OCI-LY7 (cell line): ENCODE measurements at regions not wholly inside any gene's neighbourhood (a gene's known extent, or its start where the extent isn't known, plus 50 kb on each side); places are given as distances from the start of the nearest gene placed in this dataset. TPM values are rescaled to one million over a fixed set of nuclear protein-coding genes. Genes with fewer than 3 reads are reported as not detected.

ENCODE experiments used
- BruUV-seq: library from RNA; stranded (reverse); fragments of 400-500 nt; replicated peaks from 2 replicates; lab custom pipeline; 2021; lab: Mats Ljungman, UMichigan
- CTCF ChIA-PET: fragments of 300-600 bp; sonication (Branson Sonifier 250); formaldehyde crosslinking; loops from one replicate; lab custom pipeline; 2022; ENCODE audit warnings: antibody characterized with exemption; ENCODE audit not compliant: unreplicated experiment; lab: Charles Lee
- POLR2A ChIA-PET: fragments of 300-600 bp; sonication (Branson Sonifier 250); formaldehyde crosslinking; loops from one replicate; lab custom pipeline; 2022; ENCODE audit warnings: antibody characterized with exemption; lab: Charles Lee
- DNase-seq: peaks from one replicate; pipeline ENCODE4 v3.0.0-alpha.2; 2015; ENCODE audit warnings: low spot score
- H2AFZ ChIP-seq: fragments of 200-600 bp; sonication (generic), shearing (Covaris generic); 2 replicates; pipeline ENCODE4 v1.6.1; 2014; ENCODE audit warnings: mild to moderate bottlenecking, antibody characterized with exemption, low read length, moderate library complexity
- H3K27ac ChIP-seq: fragments of 200-600 bp; sonication (generic); 2 replicates; pipeline ENCODE4 v1.5.1; 2014; ENCODE audit warnings: mixed run types, low read depth, mild to moderate bottlenecking, moderate library complexity, low read length, inconsistent platforms; ENCODE audit not compliant: poor library complexity, severe bottlenecking
- H3K36me3 ChIP-seq: fragments of 200-600 bp; sonication (generic); 2 replicates; pipeline ENCODE4 v1.6.1; 2014; ENCODE audit warnings: mild to moderate bottlenecking, antibody characterized with exemption, low read length, moderate library complexity, mixed read lengths; ENCODE audit not compliant: insufficient read depth
- H3K4me1 ChIP-seq: fragments of 200-600 bp; sonication (generic); 2 replicates; pipeline ENCODE4 v1.5.1; 2014; ENCODE audit warnings: mild to moderate bottlenecking, low read length; ENCODE audit not compliant: insufficient read depth, poor library complexity, severe bottlenecking
- H3K4me2 ChIP-seq: fragments of 200-600 bp; sonication (generic); 2 replicates; pipeline ENCODE4 v1.6.1; 2014; ENCODE audit warnings: mild to moderate bottlenecking, low read length
- H3K4me3 ChIP-seq: fragments of 200-600 bp; sonication (generic); 2 replicates; pipeline ENCODE4 v1.5.1; 2014; ENCODE audit warnings: mild to moderate bottlenecking, low read depth, low read length; ENCODE audit not compliant: poor library complexity, severe bottlenecking
- H3K79me2 ChIP-seq: fragments of 200-600 bp; sonication (generic); 2 replicates; pipeline ENCODE4 v1.6.1; 2016; ENCODE audit warnings: low read depth, mild to moderate bottlenecking, low read length, moderate library complexity, mixed read lengths; ENCODE audit not compliant: insufficient read depth
- H3K9me2 ChIP-seq: fragments of 200-600 bp; sonication (generic); 2 replicates; pipeline ENCODE4 v1.6.1; 2016; ENCODE audit warnings: mild to moderate bottlenecking, low read length, mixed read lengths; ENCODE audit not compliant: insufficient read depth
- H3K9me3 ChIP-seq: fragments of 200-600 bp; sonication (generic); 2 replicates; pipeline ENCODE4 v1.6.1; 2014; ENCODE audit warnings: mild to moderate bottlenecking, mixed run types, low read length, mixed read lengths
- H4K20me1 ChIP-seq: fragments of 200-600 bp; sonication (generic); 2 replicates; pipeline ENCODE4 v1.6.1; 2014; ENCODE audit warnings: mild to moderate bottlenecking, antibody characterized with exemption, low read length, moderate library complexity, mixed read lengths; ENCODE audit not compliant: insufficient read depth
- EZH2phosphoT487 ChIP-seq: fragments of 200-600 bp; sonication (generic); IDR thresholded peaks from 2 replicates; pipeline ENCODE4 v1.6.1; 2018; ENCODE audit warnings: low read depth, borderline replicate concordance, mild to moderate bottlenecking, mixed run types, antibody characterized with exemption, low read length, moderate library complexity, mixed read lengths
- intact Hi-C: fragments of 100-400 bp; cut with micrococcal nuclease; formaldehyde crosslinking; loops from one replicate; pipeline ENCODE4 v1.10.0; 2022; ENCODE audit not compliant: unreplicated experiment
- small RNA-seq: library from RNA; depleted of rRNA; stranded (forward); fragments of <200 nt; gene quantifications from one replicate; pipeline ENCODE3, GENCODE V24; 2014
- TF ChIP-seq, protein P1 (sequence below): fragments of 200-600 bp; sonication (generic); conservative IDR thresholded peaks from 2 replicates; pipeline ENCODE4 v1.5.1; 2014; ENCODE audit warnings: mild to moderate bottlenecking, antibody characterized with exemption, low read length, moderate library complexity, mixed read lengths

DNA sequence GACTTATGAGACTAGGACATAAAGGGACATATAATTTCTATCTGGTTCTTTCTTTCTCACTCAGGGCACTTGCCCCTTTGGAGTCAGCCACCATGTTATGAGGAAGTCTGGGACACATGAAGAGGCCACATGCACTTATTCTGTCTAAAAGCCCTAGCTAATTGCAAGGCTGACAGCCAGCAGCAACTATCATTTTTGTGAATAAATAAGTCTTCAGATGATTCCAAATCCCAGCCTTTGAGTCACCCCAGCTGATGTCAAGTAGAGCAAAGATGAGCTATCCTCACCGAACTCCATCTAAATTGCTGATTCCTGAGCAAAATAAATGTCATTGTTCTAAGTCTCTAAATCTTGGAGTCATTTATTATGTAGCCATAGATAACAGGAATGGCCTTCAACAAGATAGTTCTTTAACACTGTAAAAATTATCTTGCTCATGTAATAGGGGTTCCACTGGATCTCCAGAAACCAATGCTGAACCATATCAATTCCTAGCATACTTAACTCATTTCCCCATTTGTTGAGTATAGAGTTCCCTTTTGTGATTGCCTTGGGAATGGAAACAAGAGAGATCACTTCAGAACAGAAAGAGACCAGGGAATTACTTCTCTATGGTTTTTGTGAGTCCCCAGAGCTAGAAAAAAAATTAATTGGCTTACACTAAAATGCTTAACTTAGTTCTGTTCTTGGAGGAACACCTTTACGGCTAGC, 50.6 kb upstream of the FN1 start:
- TF ChIP-seq, protein P1, sequence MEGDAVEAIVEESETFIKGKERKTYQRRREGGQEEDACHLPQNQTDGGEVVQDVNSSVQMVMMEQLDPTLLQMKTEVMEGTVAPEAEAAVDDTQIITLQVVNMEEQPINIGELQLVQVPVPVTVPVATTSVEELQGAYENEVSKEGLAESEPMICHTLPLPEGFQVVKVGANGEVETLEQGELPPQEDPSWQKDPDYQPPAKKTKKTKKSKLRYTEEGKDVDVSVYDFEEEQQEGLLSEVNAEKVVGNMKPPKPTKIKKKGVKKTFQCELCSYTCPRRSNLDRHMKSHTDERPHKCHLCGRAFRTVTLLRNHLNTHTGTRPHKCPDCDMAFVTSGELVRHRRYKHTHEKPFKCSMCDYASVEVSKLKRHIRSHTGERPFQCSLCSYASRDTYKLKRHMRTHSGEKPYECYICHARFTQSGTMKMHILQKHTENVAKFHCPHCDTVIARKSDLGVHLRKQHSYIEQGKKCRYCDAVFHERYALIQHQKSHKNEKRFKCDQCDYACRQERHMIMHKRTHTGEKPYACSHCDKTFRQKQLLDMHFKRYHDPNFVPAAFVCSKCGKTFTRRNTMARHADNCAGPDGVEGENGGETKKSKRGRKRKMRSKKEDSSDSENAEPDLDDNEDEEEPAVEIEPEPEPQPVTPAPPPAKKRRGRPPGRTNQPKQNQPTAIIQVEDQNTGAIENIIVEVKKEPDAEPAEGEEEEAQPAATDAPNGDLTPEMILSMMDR, result no peak
- TF ChIP-seq EZH2phosphoT487, result no peak
- Histone ChIP-seq H3K4me1 (no peaks in the 10 kb centered on the region), H3K9me2 (no peaks in the 10 kb centered on the region), H3K27ac (no peak overlapping the region), H3K4me3 (no peak overlapping the region), H2AFZ (no peak overlapping the region), H3K4me2 (no peak overlapping the region), H3K79me2 (no peaks in the 10 kb centered on the region), H3K9me3 (no peaks in the 10 kb centered on the region), H4K20me1 (no peaks in the 10 kb centered on the region), H3K36me3 (no peaks in the 10 kb centered on the region)
- DNase-seq, result no peak
- intact Hi-C loops, result no loop called here
- CTCF ChIA-PET, result no interaction called here
- BruUV-seq, result no TSS peak
- POLR2A ChIA-PET, result no interaction called here

Small RNA genes in the stretch of these regions (small RNA-seq; reads per million reads assigned to genes)
- gene AC093850.1, result not detected
